ENCODE measurements at regions not wholly inside any gene's neighbourhood (a gene's known extent, or its start where the extent isn't known, plus 50 kb on each side); places are given as distances from the start of the nearest gene placed in this dataset.

DNA sequence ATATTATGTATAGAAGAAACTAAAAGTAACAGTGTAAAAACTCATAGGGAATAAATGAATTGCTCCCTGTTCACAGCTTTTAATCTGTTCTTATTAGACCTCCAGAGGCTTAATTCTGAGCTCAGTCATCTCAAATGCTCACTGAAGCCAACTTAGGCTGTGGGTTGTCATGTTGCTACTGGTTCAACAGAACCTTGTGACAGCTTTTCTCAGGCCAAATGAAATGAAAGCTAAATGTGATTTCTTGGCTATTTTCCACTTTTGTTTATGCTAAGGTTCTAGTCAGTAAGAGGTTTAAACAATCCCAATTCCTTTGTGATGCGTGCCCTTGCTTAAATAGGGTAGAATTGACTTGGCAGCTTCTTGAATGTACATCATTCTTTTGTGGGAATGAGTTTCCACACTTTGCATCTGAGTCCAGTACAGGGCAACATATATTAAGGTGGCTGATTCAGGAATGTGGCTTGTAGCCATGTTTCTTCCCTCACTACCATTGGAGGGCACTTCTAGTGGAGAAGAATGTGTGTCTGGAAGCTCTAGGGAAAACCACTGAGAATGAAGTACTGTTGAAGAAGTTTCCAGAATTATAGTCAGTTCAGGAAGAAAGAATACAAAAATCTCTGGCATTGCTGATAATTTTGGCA, 156.4 kb downstream of the NEDD1 start:
- ChIA-PET CTCF (no interaction called here), POLR2A (no interaction called here)
- DNase-seq (ENCODE audit: low read depth, low spot score) (no peak), FAIRE-seq (no peak)
- Histone ChIP-seq H3K9me3 (replicated peaks; ENCODE audit: control insufficient read depth, insufficient read depth, low read length) (no peaks in the 10 kb centered on the region), H2AFZ (ENCODE audit: low read depth, low read length) (no peak overlapping the region), H3K27me3 (ENCODE audit: control insufficient read depth in 2 of 2, insufficient read depth in 2 of 2, low read length in 2 of 2) (peaks cover 0 to 3% of the 10 kb centered on the region in 2 experiments), H3K9ac (replicated peaks; ENCODE audit: extremely low read depth, insufficient read depth, low read length) (no peak overlapping the region), H3K4me3 (replicated peaks in 1 of 3; ENCODE audit: insufficient read depth in 1 of 3, low read depth in 1 of 3, low read length in 3 of 3) (no peak overlapping the region), H3K4me1 (ENCODE audit: control insufficient read depth, extremely low read depth, insufficient read depth, low read length) (no peaks in the 10 kb centered on the region), H3K36me3 (ENCODE audit: control insufficient read depth in 2 of 2, extremely low read depth in 1 of 2, insufficient read depth in 2 of 2, low read length in 2 of 2) (no peaks in the 10 kb centered on the region), H3K9me1 (replicated peaks; ENCODE audit: control insufficient read depth, extremely low read depth, insufficient read depth, low read length) (no peaks in the 10 kb centered on the region), H3K79me2 (ENCODE audit: control insufficient read depth, insufficient read depth, low read length) (no peaks in the 10 kb centered on the region), H3K4me2 (ENCODE audit: insufficient read depth, low read length) (no peak overlapping the region), H3K27ac (ENCODE audit: insufficient read depth, low read depth, low read length) (no peak overlapping the region), H4K20me1 (replicated peaks; ENCODE audit: control insufficient read depth, extremely low read depth, insufficient read depth, low read length) (no peaks in the 10 kb centered on the region)
- dilution Hi-C loops (cut with MboI; ENCODE audit: extremely low pct_ligation_motif_present, low sequenced_read_pairs) = no loop called here
- no TSS peak for BruUV-seq (replicated peaks)
- intact Hi-C loops (cut with micrococcal nuclease) = no loop called here
- TF ChIP-seq JUN (IDR thresholded peaks at IDR 0.05; ENCODE audit: borderline replicate concordance, insufficient read depth, insufficient read length, low read depth) = no peak

DNA sequence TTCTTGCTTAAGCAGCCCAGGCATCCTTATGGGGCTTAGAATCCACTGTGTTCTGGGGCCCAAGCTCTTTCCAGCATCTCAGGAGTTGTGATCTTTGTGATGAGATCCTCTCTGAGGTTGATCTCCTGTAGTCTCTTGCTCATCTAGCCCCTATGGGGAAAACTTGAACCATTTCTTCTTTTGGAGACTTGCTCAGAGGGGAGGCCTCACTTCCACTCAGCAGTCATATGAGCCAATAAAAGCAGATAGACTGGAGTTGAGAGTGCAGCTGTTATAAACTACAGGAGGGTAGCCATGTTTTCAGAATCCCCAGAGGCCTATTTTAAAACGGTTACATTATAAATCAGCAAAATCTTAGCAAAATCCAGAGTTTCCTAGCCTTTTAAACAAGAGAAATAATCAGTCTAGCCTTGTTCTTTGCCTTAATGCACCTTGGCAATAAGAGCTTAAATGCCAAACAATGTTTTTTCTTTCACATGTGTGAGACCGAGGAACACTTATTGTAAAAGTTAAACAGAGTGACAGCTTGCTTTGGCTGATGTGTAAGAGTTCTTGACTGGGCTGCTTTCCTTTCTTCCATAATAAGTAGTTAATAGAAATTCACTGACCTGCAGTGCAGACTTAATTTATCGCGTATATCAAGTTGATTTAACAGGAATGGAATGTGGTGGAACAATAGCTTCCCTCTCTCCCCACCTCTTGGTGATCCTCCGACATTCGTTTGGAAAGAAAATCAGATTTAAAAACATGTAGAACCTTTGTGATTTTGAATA, 168.3 kb downstream of the NEDD1 start:
- Histone ChIP-seq H3K9me3 (replicated peaks; ENCODE audit: control insufficient read depth, insufficient read depth, low read length) (no peaks in the 10 kb centered on the region), H3K9ac (replicated peaks; ENCODE audit: extremely low read depth, insufficient read depth, low read length) (peak overlapping the region; percentile 73), H3K4me2 (ENCODE audit: insufficient read depth, low read length) (peak overlapping the region; percentile 81), H3K4me3 (replicated peaks in 1 of 3; ENCODE audit: insufficient read depth in 1 of 3, low read depth in 1 of 3, low read length in 3 of 3) (peak overlapping the region in 1 of 3 experiments; percentile 32), H3K79me2 (ENCODE audit: control insufficient read depth, insufficient read depth, low read length) (no peaks in the 10 kb centered on the region), H3K36me3 (ENCODE audit: control insufficient read depth in 2 of 2, extremely low read depth in 1 of 2, insufficient read depth in 2 of 2, low read length in 2 of 2) (no peaks in the 10 kb centered on the region), H3K27ac (ENCODE audit: insufficient read depth, low read depth, low read length) (peak overlapping the region; percentile 66), H3K4me1 (ENCODE audit: control insufficient read depth, extremely low read depth, insufficient read depth, low read length) (peaks cover 16% of the 10 kb centered on the region), H2AFZ (ENCODE audit: low read depth, low read length) (peak overlapping the region; percentile 75), H4K20me1 (replicated peaks; ENCODE audit: control insufficient read depth, extremely low read depth, insufficient read depth, low read length) (no peaks in the 10 kb centered on the region), H3K9me1 (replicated peaks; ENCODE audit: control insufficient read depth, extremely low read depth, insufficient read depth, low read length) (no peaks in the 10 kb centered on the region), H3K27me3 (ENCODE audit: control insufficient read depth in 2 of 2, insufficient read depth in 2 of 2, low read length in 2 of 2) (no peaks in the 10 kb centered on the region)
- no TSS peak for BruUV-seq (replicated peaks)
- intact Hi-C loops (cut with micrococcal nuclease) = loop anchor here (2.0 kb wide), 1 partner anchor 67 kb away; no protein-coding TSS in a partner anchor
- POLR2A ChIA-PET = no interaction called here
- peak; percentile 81 for DNase-seq (ENCODE audit: low read depth, low spot score)
- dilution Hi-C loops (cut with MboI; ENCODE audit: extremely low pct_ligation_motif_present, low sequenced_read_pairs) = no loop called here
- peak; percentile 82 for FAIRE-seq
- TF ChIP-seq JUN (IDR thresholded peaks at IDR 0.05; ENCODE audit: borderline replicate concordance, insufficient read depth, insufficient read length, low read depth) (peak; percentile 60), MYC (IDR thresholded peaks at IDR 0.05; ENCODE audit: low read depth, low read length) (no peak), GATA2 (IDR thresholded peaks at IDR 0.05; ENCODE audit: insufficient read depth, insufficient read length, low read depth, low read length) (no peak), POLR2AphosphoS5 (IDR thresholded peaks at IDR 0.05; ENCODE audit: insufficient read depth, low read depth, low read length) (no peak)
- CTCF ChIA-PET = interaction anchor here (1.2 kb wide), 1 partner anchor 74 kb away, joined by 5 read pairs; no protein-coding TSS in a partner anchor
